ENCODE measurements at regions not wholly inside any gene's neighbourhood (a gene's known extent, or its start where the extent isn't known, plus 50 kb on each side); places are given as distances from the start of the nearest gene placed in this dataset.

GRCh38 chr9:89743573-89744254 is 138.9 kb downstream of the GADD45G start:
- TF ChIP-seq CTCF (conservative IDR thresholded peaks at IDR 0.05 in 1 of 2, IDR thresholded peaks at IDR 0.05 in 1 of 2; ENCODE audit: extremely low read depth in 1 of 2, insufficient read depth in 1 of 2, low read depth in 1 of 2, low read length in 2 of 2), result no peak
- no peak for TF ChIP-seq EZH2 (IDR thresholded peaks at IDR 0.05; ENCODE audit: borderline replicate concordance, low read length)

Data from mammary epithelial cell (primary cell).